Fibroblast of mammary gland (primary cell): ENCODE measurements at regions not wholly inside any gene's neighbourhood (a gene's known extent, or its start where the extent isn't known, plus 50 kb on each side); places are given as distances from the start of the nearest gene placed in this dataset.

ENCODE experiments used
- DNase-seq: peaks from one replicate; pipeline ENCODE4 v3.0.0-alpha.2; 2010; ENCODE audit warnings: low read depth
- H3K4me3 ChIP-seq: 2 replicates; pipeline ENCODE4 v1.5.1; 2011; ENCODE audit warnings: low read depth, mild to moderate bottlenecking, low read length, moderate library complexity; ENCODE audit not compliant: control insufficient read depth
- CTCF ChIP-seq: conservative IDR thresholded peaks from 2 replicates; pipeline ENCODE4 v1.5.1; 2011; ENCODE audit warnings: low read depth, low read length, inconsistent platforms; ENCODE audit not compliant: control insufficient read depth, insufficient read depth

- TF ChIP-seq CTCF, result peak; percentile 98
- no peak overlapping the region for H3K4me3 ChIP-seq
- DNase-seq, result peak; percentile 75
Measured at GRCh38 chr1:240691909-240692705, 80.2 kb upstream of the GREM2 start.

GRCh38 chr1:240691501-240691900 is 79.5 kb upstream of the GREM2 start:
- H3K4me3 ChIP-seq, result no peak overlapping the region
- no peak for TF ChIP-seq CTCF
- no peak for DNase-seq

- TF ChIP-seq CTCF, result no peak
- DNase-seq, result no peak
- no peak overlapping the region for H3K4me3 ChIP-seq
Measured at GRCh38 chr1:240687820-240688219, 75.9 kb upstream of the GREM2 start.

GRCh38 chr1:240683576-240683975 is 71.6 kb upstream of the GREM2 start:
- peak; percentile 75 for DNase-seq
- no peak for TF ChIP-seq CTCF
- no peak overlapping the region for H3K4me3 ChIP-seq

- DNase-seq, result no peak
- H3K4me3 ChIP-seq, result no peak overlapping the region
- TF ChIP-seq CTCF, result no peak
Measured at GRCh38 chr1:240682859-240683242, 70.9 kb upstream of the GREM2 start.

- H3K4me3 ChIP-seq, result no peak overlapping the region
- no peak for TF ChIP-seq CTCF
- DNase-seq, result no peak
Measured at GRCh38 chr1:240682166-240682858, 70.4 kb upstream of the GREM2 start.
